ENCODE measurements at regions not wholly inside any gene's neighbourhood (a gene's known extent, or its start where the extent isn't known, plus 50 kb on each side); places are given as distances from the start of the nearest gene placed in this dataset.

- H3K4me3 ChIP-seq (ENCODE audit: control insufficient read depth in 2 of 3, extremely low read depth in 1 of 3, insufficient read depth in 2 of 3, low read depth in 1 of 3, low read length in 3 of 3) = no peak overlapping the region
- H3K9me3 ChIP-seq (ENCODE audit: control insufficient read depth, low read depth, low read length) = no peaks in the 10 kb centered on the region
- H3K4me1 ChIP-seq (ENCODE audit: control insufficient read depth, extremely low read depth, insufficient read depth, low read length) = no peaks in the 10 kb centered on the region
- H3K27me3 ChIP-seq (ENCODE audit: control insufficient read depth, extremely low read depth, insufficient read depth, low read length) = no peaks in the 10 kb centered on the region
- no peaks in the 10 kb centered on the region for H3K36me3 ChIP-seq (ENCODE audit: control insufficient read depth in 2 of 2, extremely low read depth in 1 of 2, insufficient read depth in 2 of 2, low read length in 2 of 2)
- H3K79me2 ChIP-seq (ENCODE audit: control insufficient read depth, insufficient read depth, low read length) = no peaks in the 10 kb centered on the region
- FAIRE-seq (no peak), DNase-seq (ENCODE audit: low read depth, low spot score) (no peak)
- no peaks in the 10 kb centered on the region for H3K9me1 ChIP-seq (ENCODE audit: control insufficient read depth, extremely low read depth, insufficient read depth, low read length)
- dilution Hi-C loops (cut with MboI; ENCODE audit: extremely low pct_ligation_motif_present, low sequenced_read_pairs) = loop anchor here (10.0 kb wide), 1 partner anchor 440 kb away; the partner anchor contains the start of gene FOXF1
- TF ChIP-seq EZH2 (IDR thresholded peaks at IDR 0.05; ENCODE audit: low read length) (no peak), CTCF (optimal IDR thresholded peaks at IDR 0.05 in 1 of 3, IDR thresholded peaks at IDR 0.05 in 1 of 3, conservative IDR thresholded peaks at IDR 0.05 in 1 of 3; ENCODE audit: extremely low read depth in 1 of 3, insufficient read depth in 2 of 3, low read length in 3 of 3) (no peak)
- no peak overlapping the region for H2AFZ ChIP-seq (ENCODE audit: control insufficient read depth, low read length)
- no peaks in the 10 kb centered on the region for H4K20me1 ChIP-seq (ENCODE audit: control insufficient read depth, extremely low read depth, insufficient read depth, low read length)
- no peak overlapping the region for H3K9ac ChIP-seq (ENCODE audit: control insufficient read depth, extremely low read depth, insufficient read depth, low read length)
- no peak overlapping the region for H3K4me2 ChIP-seq (ENCODE audit: control insufficient read depth, extremely low read depth, insufficient read depth, low read depth, low read length)
- no peak overlapping the region for H3K27ac ChIP-seq (ENCODE audit: control insufficient read depth, insufficient read depth, low read length)
These were observed 175.9 kb downstream of the IRF8 start for GRCh38 chr16:86074651-86075487.

- no peak overlapping the region for H3K27ac ChIP-seq (ENCODE audit: control insufficient read depth, insufficient read depth, low read length)
- H3K27me3 ChIP-seq (ENCODE audit: control insufficient read depth, extremely low read depth, insufficient read depth, low read length) = no peaks in the 10 kb centered on the region
- FAIRE-seq = no peak
These were observed 176.5 kb downstream of the IRF8 start for GRCh38 chr16:86075488-86075785.

More at GRCh38 chr16:86075488-86075785, 176.5 kb downstream of the IRF8 start:
- H3K9me1 ChIP-seq (ENCODE audit: control insufficient read depth, extremely low read depth, insufficient read depth, low read length) = no peaks in the 10 kb centered on the region
- H3K4me2 ChIP-seq (ENCODE audit: control insufficient read depth, extremely low read depth, insufficient read depth, low read depth, low read length) = no peak overlapping the region
- DNase-seq (ENCODE audit: low read depth, low spot score) = no peak
- no peaks in the 10 kb centered on the region for H3K36me3 ChIP-seq (ENCODE audit: control insufficient read depth in 2 of 2, extremely low read depth in 1 of 2, insufficient read depth in 2 of 2, low read length in 2 of 2)
- no peak for TF ChIP-seq CTCF (optimal IDR thresholded peaks at IDR 0.05 in 1 of 3, IDR thresholded peaks at IDR 0.05 in 1 of 3, conservative IDR thresholded peaks at IDR 0.05 in 1 of 3; ENCODE audit: extremely low read depth in 1 of 3, insufficient read depth in 2 of 3, low read length in 3 of 3)
- no peaks in the 10 kb centered on the region for H3K4me1 ChIP-seq (ENCODE audit: control insufficient read depth, extremely low read depth, insufficient read depth, low read length)
- H3K4me3 ChIP-seq (ENCODE audit: control insufficient read depth in 2 of 3, extremely low read depth in 1 of 3, insufficient read depth in 2 of 3, low read depth in 1 of 3, low read length in 3 of 3) = no peak overlapping the region
- H3K9me3 ChIP-seq (ENCODE audit: control insufficient read depth, low read depth, low read length) = no peaks in the 10 kb centered on the region
- no peaks in the 10 kb centered on the region for H4K20me1 ChIP-seq (ENCODE audit: control insufficient read depth, extremely low read depth, insufficient read depth, low read length)
- no peak overlapping the region for H2AFZ ChIP-seq (ENCODE audit: control insufficient read depth, low read length)
- dilution Hi-C loops (cut with MboI; ENCODE audit: extremely low pct_ligation_motif_present, low sequenced_read_pairs) = loop anchor here (10.0 kb wide), 1 partner anchor 439 kb away; the partner anchor contains the start of gene FOXF1
- H3K79me2 ChIP-seq (ENCODE audit: control insufficient read depth, insufficient read depth, low read length) = no peaks in the 10 kb centered on the region
- H3K9ac ChIP-seq (ENCODE audit: control insufficient read depth, extremely low read depth, insufficient read depth, low read length) = no peak overlapping the region

Data from keratinocyte (primary cell).